ENCODE measurements at regions not wholly inside any gene's neighbourhood (a gene's known extent, or its start where the extent isn't known, plus 50 kb on each side); places are given as distances from the start of the nearest gene placed in this dataset.

- POLR2A ChIA-PET: no interaction called here
- DNase-seq (ENCODE audit: extremely low spot score): no peak
- CTCF ChIA-PET: no interaction called here
- TF ChIP-seq CTBP1 (IDR thresholded peaks at IDR 0.05; ENCODE audit: borderline replicate concordance) (no peak), TARDBP (IDR thresholded peaks at IDR 0.05) (no peak), HDGF (IDR thresholded peaks at IDR 0.05; ENCODE audit: borderline replicate concordance) (no peak), SUZ12 (IDR thresholded peaks at IDR 0.05) (no peak), FOXA1 (IDR thresholded peaks at IDR 0.05) (no peak), ELF4 (IDR thresholded peaks at IDR 0.05) (no peak), LEF1 (IDR thresholded peaks at IDR 0.05; ENCODE audit: borderline replicate concordance) (no peak), L3MBTL2 (conservative IDR thresholded peaks at IDR 0.05) (no peak), PKNOX1 (IDR thresholded peaks at IDR 0.05) (no peak), BHLHE40 (IDR thresholded peaks at IDR 0.05; ENCODE audit: borderline replicate concordance) (no peak), FOXK2 (IDR thresholded peaks at IDR 0.05) (no peak), ARNT (IDR thresholded peaks at IDR 0.05) (no peak), NFRKB (IDR thresholded peaks at IDR 0.05) (no peak), SP1 (IDR thresholded peaks at IDR 0.05) (no peak), ZNF384 (IDR thresholded peaks at IDR 0.05) (no peak)
Observed at GRCh38 chr15:25175789-25176615, 221.2 kb downstream of the SNRPN start.

GRCh38 chr15:25176616-25176923 is 221.8 kb downstream of the SNRPN start:
- no peak for TF ChIP-seq HDGF (IDR thresholded peaks at IDR 0.05; ENCODE audit: borderline replicate concordance)
- TF ChIP-seq ZNF384 (IDR thresholded peaks at IDR 0.05): no peak
- TF ChIP-seq SP1 (IDR thresholded peaks at IDR 0.05): no peak
- no peak for TF ChIP-seq ELF4 (IDR thresholded peaks at IDR 0.05)
- TF ChIP-seq NFRKB (IDR thresholded peaks at IDR 0.05): no peak
- no peak for TF ChIP-seq BHLHE40 (IDR thresholded peaks at IDR 0.05; ENCODE audit: borderline replicate concordance)
- no peak for TF ChIP-seq FOXA1 (IDR thresholded peaks at IDR 0.05)
- no peak for TF ChIP-seq ARNT (IDR thresholded peaks at IDR 0.05)
- no peak for TF ChIP-seq FOXK2 (IDR thresholded peaks at IDR 0.05)
- no peak for TF ChIP-seq PKNOX1 (IDR thresholded peaks at IDR 0.05)
- TF ChIP-seq L3MBTL2 (conservative IDR thresholded peaks at IDR 0.05): no peak
- no peak for TF ChIP-seq SUZ12 (IDR thresholded peaks at IDR 0.05)
- no peak for TF ChIP-seq CTBP1 (IDR thresholded peaks at IDR 0.05; ENCODE audit: borderline replicate concordance)
- DNase-seq (ENCODE audit: extremely low spot score): no peak
- ChIA-PET CTCF (no interaction called here), POLR2A (no interaction called here)

GRCh38 chr15:25176991-25177954 is 222.5 kb downstream of the SNRPN start:
- POLR2A ChIA-PET: no interaction called here
- CTCF ChIA-PET: no interaction called here

GRCh38 chr15:25177955-25178801 is 223.4 kb downstream of the SNRPN start:
- TF ChIP-seq SUZ12 (IDR thresholded peaks at IDR 0.05) (no peak), CTBP1 (IDR thresholded peaks at IDR 0.05; ENCODE audit: borderline replicate concordance) (no peak), BHLHE40 (IDR thresholded peaks at IDR 0.05; ENCODE audit: borderline replicate concordance) (no peak), SP1 (IDR thresholded peaks at IDR 0.05) (no peak), NFRKB (IDR thresholded peaks at IDR 0.05) (no peak), HDGF (IDR thresholded peaks at IDR 0.05; ENCODE audit: borderline replicate concordance) (no peak)
- ChIA-PET POLR2A (no interaction called here), CTCF (no interaction called here)
- no peak for DNase-seq (ENCODE audit: extremely low spot score)

More at GRCh38 chr15:25176991-25177954, 222.5 kb downstream of the SNRPN start:
- DNase-seq (ENCODE audit: extremely low spot score): no peak
- TF ChIP-seq BHLHE40 (IDR thresholded peaks at IDR 0.05; ENCODE audit: borderline replicate concordance) (no peak), FOXK2 (IDR thresholded peaks at IDR 0.05) (no peak), CTBP1 (IDR thresholded peaks at IDR 0.05; ENCODE audit: borderline replicate concordance) (no peak), LEF1 (IDR thresholded peaks at IDR 0.05; ENCODE audit: borderline replicate concordance) (no peak), SP1 (IDR thresholded peaks at IDR 0.05) (no peak), FOXA1 (IDR thresholded peaks at IDR 0.05) (no peak), L3MBTL2 (conservative IDR thresholded peaks at IDR 0.05) (no peak), ELF4 (IDR thresholded peaks at IDR 0.05) (no peak), HDGF (IDR thresholded peaks at IDR 0.05; ENCODE audit: borderline replicate concordance) (no peak), SUZ12 (IDR thresholded peaks at IDR 0.05) (no peak), FOXM1 (IDR thresholded peaks at IDR 0.05; ENCODE audit: borderline replicate concordance) (no peak), PKNOX1 (IDR thresholded peaks at IDR 0.05) (no peak), TARDBP (IDR thresholded peaks at IDR 0.05) (no peak), ARNT (IDR thresholded peaks at IDR 0.05) (no peak), NFRKB (IDR thresholded peaks at IDR 0.05) (no peak)
